A673 (cell line): ENCODE measurements at regions not wholly inside any gene's neighbourhood (a gene's known extent, or its start where the extent isn't known, plus 50 kb on each side); places are given as distances from the start of the nearest gene placed in this dataset.
"Not testable (repeated sequence)": the region's sequence is repeated elsewhere in the genome, so short reads cannot be mapped to it uniquely, and the experiment has no call there.

Experiments
- BruUV-seq: library from RNA; stranded (reverse); fragments of 400-500 nt; replicated peaks from 2 replicates; lab custom pipeline; 2021; lab: Mats Ljungman, UMichigan
- CTCF ChIA-PET: fragments of 300-600 bp; sonication (Branson Sonifier 250); formaldehyde crosslinking; loops from one replicate; lab custom pipeline; 2022; ENCODE audit warnings: antibody characterized with exemption; lab: Charles Lee
- POLR2A ChIA-PET: fragments of 300-600 bp; sonication (Branson Sonifier 250); formaldehyde crosslinking; loops from one replicate; lab custom pipeline; 2022; ENCODE audit warnings: antibody characterized with exemption; ENCODE audit not compliant: low non-redundant PET; lab: Charles Lee
- DNase-seq: peaks from one replicate; pipeline ENCODE4 v3.0.0-alpha.2; 2015; ENCODE audit warnings: low spot score
- H3K27ac ChIP-seq: fragments of 200-600 bp; sonication (generic); 2 replicates; pipeline ENCODE4 v1.5.1; 2016; ENCODE audit warnings: mixed run types, low read depth, mild to moderate bottlenecking, mixed read lengths, antibody characterized with exemption, low read length; ENCODE audit not compliant: poor library complexity, severe bottlenecking
- H3K27me3 ChIP-seq: fragments of 200-600 bp; sonication (generic); replicated peaks from 2 replicates; pipeline ENCODE4 v1.6.1; 2017; ENCODE audit warnings: mixed run types, low read depth, mild to moderate bottlenecking, mixed read lengths, antibody characterized with exemption, low read length; ENCODE audit not compliant: insufficient read depth, poor library complexity
- H3K36me3 ChIP-seq: fragments of 200-600 bp; sonication (generic); 2 replicates; pipeline ENCODE4 v1.6.1; 2016; ENCODE audit warnings: mixed run types, mild to moderate bottlenecking, mixed read lengths, antibody characterized with exemption, low read length; ENCODE audit not compliant: insufficient read depth, poor library complexity, severe bottlenecking
- H3K4me1 ChIP-seq: fragments of 200-600 bp; sonication (generic); 2 replicates; pipeline ENCODE4 v1.6.1; 2017; ENCODE audit warnings: mixed run types, mild to moderate bottlenecking, mixed read lengths, antibody characterized with exemption, low read length; ENCODE audit not compliant: insufficient read depth, poor library complexity, severe bottlenecking
- H3K4me3 ChIP-seq: fragments of 200-600 bp; sonication (generic); 2 replicates; pipeline ENCODE4 v1.5.1; 2016; ENCODE audit warnings: low read depth, mixed run types, mild to moderate bottlenecking, mixed read lengths, low read length; ENCODE audit not compliant: poor library complexity, severe bottlenecking
- H3K9me3 ChIP-seq: fragments of 200-600 bp; sonication (generic); 2 replicates; pipeline ENCODE4 v1.6.1; 2016; ENCODE audit warnings: mixed run types, low read depth, mild to moderate bottlenecking, mixed read lengths, antibody characterized with exemption, low read length; ENCODE audit not compliant: poor library complexity, severe bottlenecking
- EZH2 ChIP-seq: fragments of 200-600 bp; sonication (generic); IDR thresholded peaks from 2 replicates; pipeline ENCODE4 v1.6.1; 2017; ENCODE audit warnings: borderline replicate concordance, low read depth, mild to moderate bottlenecking, mixed read lengths, antibody characterized with exemption, low read length; ENCODE audit not compliant: poor library complexity, severe bottlenecking
- intact Hi-C: fragments of 100-400 bp; cut with micrococcal nuclease; formaldehyde crosslinking; loops from one replicate; pipeline ENCODE4 v1.10.0; 2022; ENCODE audit not compliant: unreplicated experiment
- TF ChIP-seq, protein P1 (sequence below): fragments of 300-800, 200-600 bp; sonication (generic); conservative IDR thresholded peaks from 2 replicates; pipeline ENCODE4 v1.5.1; 2017; ENCODE audit warnings: low read depth, mild to moderate bottlenecking, antibody characterized with exemption, low read length, moderate library complexity, mixed read lengths

DNA sequence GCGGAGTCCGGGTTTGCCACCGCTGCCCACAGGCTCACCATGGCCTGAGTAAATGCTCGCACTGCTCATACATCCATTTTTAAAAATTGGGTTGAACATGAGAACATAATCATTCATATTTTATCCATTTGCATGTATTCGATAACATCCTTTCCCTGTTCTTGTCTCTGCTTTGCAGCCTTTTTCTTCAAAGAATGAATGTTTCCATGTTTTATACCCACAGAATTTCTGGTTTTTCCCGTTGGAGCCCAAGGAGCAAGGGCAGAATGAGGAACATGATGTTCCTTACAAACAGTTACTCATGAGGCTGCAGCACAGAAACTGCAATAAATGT is 146.5 kb downstream of the CCDC74A start:
- DNase-seq = no peak
- Histone ChIP-seq H3K27ac (no peak overlapping the region), H3K4me1 (peaks cover 10% of the 10 kb centered on the region), H3K9me3 (no peaks in the 10 kb centered on the region), H3K36me3 (no peaks in the 10 kb centered on the region), H3K27me3 (peaks cover 35% of the 10 kb centered on the region), H3K4me3 (peak overlapping the region; percentile 30)
- no TSS peak for BruUV-seq
- TF ChIP-seq, protein P1, sequence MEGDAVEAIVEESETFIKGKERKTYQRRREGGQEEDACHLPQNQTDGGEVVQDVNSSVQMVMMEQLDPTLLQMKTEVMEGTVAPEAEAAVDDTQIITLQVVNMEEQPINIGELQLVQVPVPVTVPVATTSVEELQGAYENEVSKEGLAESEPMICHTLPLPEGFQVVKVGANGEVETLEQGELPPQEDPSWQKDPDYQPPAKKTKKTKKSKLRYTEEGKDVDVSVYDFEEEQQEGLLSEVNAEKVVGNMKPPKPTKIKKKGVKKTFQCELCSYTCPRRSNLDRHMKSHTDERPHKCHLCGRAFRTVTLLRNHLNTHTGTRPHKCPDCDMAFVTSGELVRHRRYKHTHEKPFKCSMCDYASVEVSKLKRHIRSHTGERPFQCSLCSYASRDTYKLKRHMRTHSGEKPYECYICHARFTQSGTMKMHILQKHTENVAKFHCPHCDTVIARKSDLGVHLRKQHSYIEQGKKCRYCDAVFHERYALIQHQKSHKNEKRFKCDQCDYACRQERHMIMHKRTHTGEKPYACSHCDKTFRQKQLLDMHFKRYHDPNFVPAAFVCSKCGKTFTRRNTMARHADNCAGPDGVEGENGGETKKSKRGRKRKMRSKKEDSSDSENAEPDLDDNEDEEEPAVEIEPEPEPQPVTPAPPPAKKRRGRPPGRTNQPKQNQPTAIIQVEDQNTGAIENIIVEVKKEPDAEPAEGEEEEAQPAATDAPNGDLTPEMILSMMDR = 0 out of 2 replicates have a peak, but pooled peaks have one; percentile 13
- no peak for TF ChIP-seq EZH2
- ChIA-PET CTCF (interaction anchor here (0.6 to 0.9 kb wide), 2 partner anchors 9 to 129 kb away, joined by 3 to 4 read pairs; no protein-coding TSS in a partner anchor), POLR2A (no interaction called here)
- intact Hi-C loops = loop anchor here (5.0 kb wide), 1 partner anchor 262 kb away; no protein-coding TSS in a partner anchor

DNA sequence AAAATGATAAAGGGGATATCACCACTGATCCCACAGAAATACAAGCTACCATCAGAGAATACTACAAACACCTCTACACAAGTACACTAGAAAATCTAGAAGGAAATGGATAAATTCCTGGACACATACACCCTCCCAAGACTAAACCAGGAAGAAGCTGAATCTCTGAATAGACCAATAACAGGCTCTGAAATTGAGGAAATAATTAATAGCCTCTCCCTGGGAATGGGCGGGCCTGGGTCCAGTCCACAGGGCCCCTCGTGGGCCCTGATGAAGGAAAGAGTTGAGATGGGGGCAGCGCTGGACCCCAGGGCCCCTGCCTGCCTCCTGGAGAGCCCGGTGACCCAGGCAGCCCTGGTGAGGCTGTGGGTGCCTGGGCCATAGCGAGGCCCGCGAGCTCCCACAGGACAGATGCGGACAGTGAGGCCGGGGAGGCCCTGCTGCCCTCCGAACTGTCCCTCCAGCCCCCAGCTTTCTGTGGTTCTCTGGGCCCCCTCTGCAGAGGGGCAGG is 154.0 kb downstream of the CCDC74A start:
- BruUV-seq, DNase-seq, H3K4me1 ChIP-seq, POLR2A ChIA-PET, H3K27ac ChIP-seq, H3K9me3 ChIP-seq, H3K36me3 ChIP-seq, H3K27me3 ChIP-seq: not testable (repeated sequence)
- peak overlapping the region; percentile 57 for H3K4me3 ChIP-seq
- CTCF ChIA-PET = interaction anchor here (1.8 kb wide), 1 partner anchor 9 kb away, joined by 7 read pairs; no protein-coding TSS in a partner anchor
- intact Hi-C loops = loop anchor here (5.0 kb wide), 1 partner anchor 121 kb away; no protein-coding TSS in a partner anchor

DNA sequence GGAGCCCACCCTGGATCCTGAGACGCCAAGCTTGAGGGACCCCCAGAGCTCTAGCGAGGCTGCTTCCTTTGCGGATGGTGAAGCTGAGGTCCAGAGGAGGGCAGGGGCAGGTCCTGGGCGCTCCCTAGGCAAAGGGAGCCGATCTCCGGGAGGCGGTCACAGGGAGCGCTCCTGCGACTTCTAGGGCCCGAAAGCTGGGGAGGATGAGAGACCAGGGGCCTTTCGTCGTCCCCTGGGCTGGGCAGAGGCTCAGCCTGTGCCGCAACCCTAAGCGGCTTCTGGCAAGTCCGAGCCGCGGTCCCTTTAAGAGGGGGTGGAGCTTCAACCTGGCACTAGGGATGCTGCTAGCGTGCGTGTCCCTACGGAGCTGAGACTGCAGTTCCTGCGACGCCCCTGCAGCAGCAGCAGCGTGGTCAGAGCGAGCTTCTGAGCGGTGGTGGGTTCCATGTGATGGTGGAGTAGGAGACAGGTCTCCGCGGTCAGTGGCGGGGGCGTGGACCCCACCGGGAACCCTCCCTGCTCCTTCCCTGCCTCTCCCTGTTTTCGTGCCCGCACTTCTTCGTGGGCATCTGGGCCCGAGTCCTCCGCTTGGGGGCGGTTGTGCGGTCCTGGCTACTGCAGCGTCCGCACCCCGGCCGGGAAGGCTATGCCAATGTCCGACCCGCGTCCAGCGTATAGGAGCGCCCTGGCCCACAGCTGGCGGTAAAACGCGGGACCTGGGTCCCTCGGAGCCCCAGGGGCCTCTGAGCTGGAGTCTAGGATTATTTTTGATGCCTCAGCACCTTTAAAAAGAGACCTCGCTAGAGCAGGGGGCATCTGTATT is 154.6 kb downstream of the CCDC74A start:
- no TSS peak for BruUV-seq
- Histone ChIP-seq H3K4me1 (no peaks in the 10 kb centered on the region), H3K27ac (no peak overlapping the region), H3K9me3 (no peaks in the 10 kb centered on the region), H3K4me3 (peak overlapping the region; percentile 57), H3K27me3 (no peaks in the 10 kb centered on the region), H3K36me3 (no peaks in the 10 kb centered on the region)
- intact Hi-C loops = loop anchor here (5.0 kb wide), 1 partner anchor 120 kb away; no protein-coding TSS in a partner anchor
- TF ChIP-seq, protein P1 = peak; percentile 45
- no peak for TF ChIP-seq EZH2
- POLR2A ChIA-PET = no interaction called here
- CTCF ChIA-PET = interaction anchor here (1.1 to 1.8 kb wide), 2 partner anchors 8 to 10 kb away, joined by 3 to 7 read pairs; no protein-coding TSS in a partner anchor
- peak; percentile 86 for DNase-seq

DNA sequence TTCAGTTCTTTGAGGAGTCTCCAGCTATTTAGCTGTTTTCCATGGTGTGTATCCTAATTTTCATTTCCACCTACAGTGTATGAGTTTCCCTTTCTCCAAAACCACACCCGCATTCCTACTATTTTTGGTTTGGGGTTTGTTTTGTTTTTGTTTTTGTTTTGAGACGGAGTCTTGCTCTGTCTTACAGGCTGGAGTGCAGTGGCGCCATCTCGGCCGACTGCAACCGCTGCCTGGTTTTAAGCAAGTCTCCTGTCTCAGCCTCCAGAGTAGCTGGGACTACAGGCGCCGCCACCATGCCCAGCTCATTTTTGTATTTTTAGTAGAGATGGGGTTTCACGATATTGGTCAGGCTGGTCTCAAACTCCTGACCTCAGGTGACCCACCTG is 155.2 kb downstream of the CCDC74A start:
- H3K36me3 ChIP-seq, H3K4me1 ChIP-seq, H3K9me3 ChIP-seq, POLR2A ChIA-PET, BruUV-seq, H3K27me3 ChIP-seq, H3K27ac ChIP-seq: not testable (repeated sequence)
- peak; percentile 40 for DNase-seq
- intact Hi-C loops = loop anchor here (5.0 kb wide), 1 partner anchor 119 kb away; no protein-coding TSS in a partner anchor
- H3K4me3 ChIP-seq = peak overlapping the region; percentile 57
- CTCF ChIA-PET = interaction anchor here (1.1 to 1.8 kb wide), 2 partner anchors 9 to 11 kb away, joined by 3 to 7 read pairs; no protein-coding TSS in a partner anchor

DNA sequence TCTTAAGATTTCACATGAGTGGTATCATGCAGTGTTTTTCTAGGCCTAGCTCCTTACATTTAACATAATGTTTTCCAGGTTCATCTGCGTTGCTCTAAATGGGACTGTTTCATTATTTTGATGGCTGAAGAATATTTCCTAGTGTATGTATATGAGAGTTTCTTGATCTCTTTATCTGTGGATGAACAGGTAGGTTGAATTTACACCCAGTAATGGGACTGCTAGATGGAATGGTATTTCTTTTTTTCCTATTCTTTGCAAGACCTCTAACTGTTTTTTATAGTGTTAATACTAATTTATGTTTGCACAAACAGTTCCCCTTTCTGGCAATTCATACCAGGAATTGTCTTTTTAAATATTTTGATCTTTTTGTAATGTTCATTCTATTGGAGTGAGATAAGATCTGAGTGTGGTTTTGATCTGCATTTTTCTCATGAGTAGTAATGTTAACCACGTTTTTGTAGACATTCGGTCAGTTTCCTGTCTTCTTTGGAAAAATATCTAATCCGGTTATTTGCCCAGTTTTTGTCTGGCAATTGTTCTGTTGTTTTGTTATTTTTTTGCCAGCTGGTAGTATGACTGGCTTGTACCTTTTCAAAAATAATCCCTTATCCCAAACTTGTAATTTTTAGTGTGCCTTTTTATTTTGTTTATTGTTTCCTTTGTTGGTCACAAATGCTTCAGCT is 157.1 kb downstream of the CCDC74A start:
- H3K36me3 ChIP-seq, H3K27ac ChIP-seq, H3K4me1 ChIP-seq, H3K4me3 ChIP-seq, H3K9me3 ChIP-seq, H3K27me3 ChIP-seq, BruUV-seq, CTCF ChIA-PET, POLR2A ChIA-PET: not testable (repeated sequence)
- DNase-seq = peak; percentile 21
- intact Hi-C loops = loop anchor here (5.0 kb wide), 1 partner anchor 118 kb away; no protein-coding TSS in a partner anchor
